SK-N-SH (cell line): ENCODE measurements at regions not wholly inside any gene's neighbourhood (a gene's known extent, or its start where the extent isn't known, plus 50 kb on each side); places are given as distances from the start of the nearest gene placed in this dataset.

Experiments
- CTCF ChIA-PET: fragments of 300-600, 350-600 bp; formaldehyde crosslinking; extraction: SDS; loops from one replicate; lab custom pipeline; 2021; lab: Yijun Ruan, JAX
- POLR2A ChIA-PET: fragments of 350-600 bp; sonication (Branson Sonifier 250); formaldehyde crosslinking; extraction: SDS; loops from one replicate; lab custom pipeline; 2020; ENCODE audit warnings: antibody characterized with exemption, inconsistent platforms; lab: Yijun Ruan, JAX
- DNase-seq: peaks from one replicate; pipeline ENCODE4 v3.0.0; 2012
- H2AFZ ChIP-seq: fragments of 200-600 bp; sonication (generic); 2 replicates; pipeline ENCODE4 v1.8.1; 2016; ENCODE audit warnings: antibody characterized with exemption, mild to moderate bottlenecking, low read depth
- H3F3A ChIP-seq: fragments of 200-600 bp; sonication (generic); replicated peaks from 2 replicates; pipeline ENCODE3; 2016; ENCODE audit warnings: antibody characterized with exemption, mild to moderate bottlenecking; ENCODE audit not compliant: insufficient read depth
- H3K27ac ChIP-seq, 2 experiments: fragments of 200-500 bp in 1 of 2; fragments of 200-600 bp in 1 of 2; sonication (Bioruptor generic) in 1 of 2; sonication (generic), shearing (Covaris generic) in 1 of 2; 2 replicates each; pipeline versions ENCODE4 v1.5.1 to v1.6.1; 2014 to 2016; ENCODE audit warnings: low read depth in 2 of 2, inconsistent platforms in 1 of 2, low read length in 1 of 2, mild to moderate bottlenecking in 1 of 2, mixed read lengths in 1 of 2
- H3K27me3 ChIP-seq: fragments of 200-600 bp; sonication (generic), shearing (Covaris generic); 2 replicates; pipeline ENCODE4 v1.6.1; 2016; ENCODE audit warnings: mixed run types; ENCODE audit not compliant: insufficient read depth
- H3K36me3 ChIP-seq, 2 experiments: fragments of 200-500 bp in 1 of 2; fragments of 200-600 bp in 1 of 2; sonication (Bioruptor generic) in 1 of 2; sonication (generic) in 1 of 2; replicated peaks in 1 of 2; 2 replicates each; pipeline versions ENCODE3 to v1.5.1; 2014 to 2016; ENCODE audit warnings: low read length in 1 of 2, mild to moderate bottlenecking in 1 of 2; ENCODE audit not compliant: insufficient read depth in 2 of 2, control insufficient read depth in 1 of 2
- H3K4me1 ChIP-seq, 2 experiments: fragments of 200-500 bp in 1 of 2; fragments of 200-600 bp in 1 of 2; sonication (Bioruptor generic) in 1 of 2; sonication (generic), shearing (Covaris generic) in 1 of 2; 2 replicates each; pipeline versions ENCODE4 v1.5.1 to v1.6.1; 2014 to 2016; ENCODE audit warnings: low read depth in 1 of 2, low read length in 1 of 2, mixed run types in 1 of 2; ENCODE audit not compliant: insufficient read depth in 2 of 2, control insufficient read depth in 1 of 2
- H3K4me2 ChIP-seq: fragments of 200-600 bp; sonication (generic), shearing (Covaris generic); 2 replicates; pipeline ENCODE4 v1.6.1; 2017; ENCODE audit warnings: mixed run types
- H3K4me3 ChIP-seq, 2 experiments: fragments of 200-500 bp in 1 of 2; fragments of 200-600 bp in 1 of 2; sonication (Bioruptor generic) in 1 of 2; sonication (generic), shearing (Covaris generic) in 1 of 2; 2 replicates each; pipeline versions ENCODE4 v1.5.1 to v1.8.1; 2014 to 2016; ENCODE audit warnings: low read depth in 2 of 2, inconsistent platforms in 1 of 2, low read length in 1 of 2, mild to moderate bottlenecking in 1 of 2, mixed read lengths in 1 of 2, moderate library complexity in 1 of 2
- H3K79me2 ChIP-seq: fragments of 200-600 bp; sonication (generic); 2 replicates; pipeline ENCODE4 v1.8.1; 2017; ENCODE audit warnings: mild to moderate bottlenecking; ENCODE audit not compliant: insufficient read depth
- H3K9ac ChIP-seq: fragments of 200-600 bp; sonication (generic); 2 replicates; pipeline ENCODE4 v1.6.1; 2017; ENCODE audit warnings: mixed run types
- H3K9me2 ChIP-seq: fragments of 200-600 bp; sonication (generic); 2 replicates; pipeline ENCODE4 v1.6.1; 2017; ENCODE audit warnings: mixed run types
- H3K9me3 ChIP-seq: fragments of 200-600 bp; sonication (generic); 2 replicates; pipeline ENCODE4 v1.6.1; 2017; ENCODE audit warnings: mixed run types, mild to moderate bottlenecking, moderate library complexity
- H4K20me1 ChIP-seq: fragments of 200-600 bp; sonication (generic); 2 replicates; pipeline ENCODE4 v1.6.1; 2017; ENCODE audit warnings: mild to moderate bottlenecking, mixed run types; ENCODE audit not compliant: insufficient read depth
- ELF1 ChIP-seq: IDR thresholded peaks from 2 replicates; pipeline ENCODE4 v1.4.0; 2012
- EP300 ChIP-seq, 2 experiments: IDR thresholded peaks; 2 replicates each; pipeline versions ENCODE4 v1.4.0 to v1.6.1; 2012; ENCODE audit warnings: borderline replicate concordance in 1 of 2, low read depth in 1 of 2, low read length in 1 of 2
- EZH2phosphoT487 ChIP-seq: fragments of 200-600 bp; sonication (generic); IDR thresholded peaks from 2 replicates; pipeline ENCODE4 v1.6.1; 2017; ENCODE audit warnings: low read depth, mixed run types, mild to moderate bottlenecking, antibody characterized with exemption, moderate library complexity, borderline replicate concordance
- FOSL2 ChIP-seq: IDR thresholded peaks from 2 replicates; pipeline ENCODE4 v1.4.0; 2012; ENCODE audit warnings: low read depth, mild to moderate bottlenecking, moderate library complexity, borderline replicate concordance
- FOXM1 ChIP-seq: IDR thresholded peaks from 2 replicates; pipeline ENCODE4 v1.4.0; 2012; ENCODE audit warnings: low read depth, mild to moderate bottlenecking
- GATA2 ChIP-seq: sonication (generic); formaldehyde crosslinking; IDR thresholded peaks from 2 replicates; pipeline ENCODE4 v1.5.0; 2020; ENCODE audit warnings: mild to moderate bottlenecking, missing genetic modification reagents
- MXI1 ChIP-seq: IDR thresholded peaks from 2 replicates; pipeline ENCODE4 v1.6.1; 2012; ENCODE audit warnings: mild to moderate bottlenecking, low read depth, low read length, improper control_type of control experiment
- NRF1 ChIP-seq: IDR thresholded peaks from 2 replicates; pipeline ENCODE4 v1.6.1; 2012; ENCODE audit warnings: low read depth, mild to moderate bottlenecking, low read length
- RAD21 ChIP-seq: IDR thresholded peaks from 2 replicates; pipeline ENCODE4 v1.6.1; 2012; ENCODE audit warnings: mild to moderate bottlenecking, low read length
- RFX5 ChIP-seq: IDR thresholded peaks from 2 replicates; pipeline ENCODE4 v1.6.1; 2012; ENCODE audit warnings: mild to moderate bottlenecking, improper control_type of control experiment, low read length
- RXRA ChIP-seq: IDR thresholded peaks from 2 replicates; pipeline ENCODE4 v1.4.0; 2012; ENCODE audit warnings: low read depth, mild to moderate bottlenecking, borderline replicate concordance
- SMC3 ChIP-seq: IDR thresholded peaks from 2 replicates; pipeline ENCODE4 v1.6.1; 2012; ENCODE audit warnings: low read depth, low read length, improper control_type of control experiment
- TCF12 ChIP-seq: IDR thresholded peaks from 2 replicates; pipeline ENCODE4 v1.4.0; 2012
- YY1 ChIP-seq: IDR thresholded peaks from 2 replicates; pipeline ENCODE4 v1.4.0; 2012; ENCODE audit warnings: low read depth, mild to moderate bottlenecking
- WGBS: methylation state at CpG from one replicate; pipeline ENCODE4 v1.1.6; 2017; ENCODE audit warnings: low lambda C conversion rate; 5-methylcytosine and 5-hydroxymethylcytosine counted together
- TF ChIP-seq, protein P1 (sequence below): IDR thresholded peaks from 2 replicates; pipeline ENCODE4; 2012
- TF ChIP-seq, protein P2 (sequence below): IDR thresholded peaks from 2 replicates; pipeline ENCODE4 v1.4.0; 2012; ENCODE audit warnings: low read depth, borderline replicate concordance
- TF ChIP-seq, protein P3 (sequence below): IDR thresholded peaks from 2 replicates; pipeline ENCODE4 v1.6.1; 2012; ENCODE audit warnings: mild to moderate bottlenecking, low read depth, low read length, moderate library complexity
- TF ChIP-seq, protein P4 (sequence below): fragments of 150-350 bp; IDR thresholded peaks from 2 replicates; pipeline ENCODE4 v1.6.1; 2016; ENCODE audit warnings: mild to moderate bottlenecking, low read depth, low read length
- TF ChIP-seq, protein P5 (sequence below): IDR thresholded peaks from 2 replicates; pipeline ENCODE4 v1.4.0; 2012; ENCODE audit warnings: low read depth

DNA sequence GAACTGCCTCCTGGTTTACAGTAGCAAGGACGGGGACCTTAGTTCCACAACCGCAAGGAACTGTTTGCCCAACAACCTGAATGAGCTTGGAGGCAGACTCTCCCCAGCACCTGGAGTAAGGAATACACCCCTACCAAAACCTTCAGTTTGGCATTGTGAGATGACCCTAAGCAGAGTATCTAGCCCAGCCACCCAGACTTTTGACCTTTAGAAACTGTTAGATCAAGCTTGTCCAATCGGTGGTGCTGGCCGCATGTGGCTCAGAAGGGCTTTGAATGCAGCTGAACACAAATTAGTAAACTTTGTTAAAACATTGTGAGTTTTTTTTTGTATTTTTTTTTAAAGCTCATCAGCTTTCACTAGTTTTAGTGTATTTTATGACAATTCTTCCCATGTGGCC, 86.9 kb upstream of the C9orf72 start:
- no peak for DNase-seq
- Histone ChIP-seq H3K9me3 (no peaks in the 10 kb centered on the region), H4K20me1 (no peaks in the 10 kb centered on the region), H3K27ac (no peak overlapping the region), H3K4me1 (no peaks in the 10 kb centered on the region; a peak in 1 of 4 replicates), H3K9ac (no peak overlapping the region), H3K27me3 (no peaks in the 10 kb centered on the region), H3F3A (no peaks in the 10 kb centered on the region), H3K4me2 (no peak overlapping the region), H3K9me2 (no peaks in the 10 kb centered on the region), H3K36me3 (no peaks in the 10 kb centered on the region), H3K79me2 (no peaks in the 10 kb centered on the region), H3K4me3 (no peak overlapping the region), H2AFZ (no peak overlapping the region)
- POLR2A ChIA-PET: no interaction called here
- TF ChIP-seq, protein P1, sequence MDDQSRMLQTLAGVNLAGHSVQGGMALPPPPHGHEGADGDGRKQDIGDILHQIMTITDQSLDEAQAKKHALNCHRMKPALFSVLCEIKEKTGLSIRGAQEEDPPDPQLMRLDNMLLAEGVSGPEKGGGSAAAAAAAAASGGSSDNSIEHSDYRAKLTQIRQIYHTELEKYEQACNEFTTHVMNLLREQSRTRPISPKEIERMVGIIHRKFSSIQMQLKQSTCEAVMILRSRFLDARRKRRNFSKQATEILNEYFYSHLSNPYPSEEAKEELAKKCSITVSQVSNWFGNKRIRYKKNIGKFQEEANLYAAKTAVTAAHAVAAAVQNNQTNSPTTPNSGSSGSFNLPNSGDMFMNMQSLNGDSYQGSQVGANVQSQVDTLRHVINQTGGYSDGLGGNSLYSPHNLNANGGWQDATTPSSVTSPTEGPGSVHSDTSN: no peak
- no peak for TF ChIP-seq NRF1
- TF ChIP-seq MXI1: no peak
- TF ChIP-seq, protein P2, sequence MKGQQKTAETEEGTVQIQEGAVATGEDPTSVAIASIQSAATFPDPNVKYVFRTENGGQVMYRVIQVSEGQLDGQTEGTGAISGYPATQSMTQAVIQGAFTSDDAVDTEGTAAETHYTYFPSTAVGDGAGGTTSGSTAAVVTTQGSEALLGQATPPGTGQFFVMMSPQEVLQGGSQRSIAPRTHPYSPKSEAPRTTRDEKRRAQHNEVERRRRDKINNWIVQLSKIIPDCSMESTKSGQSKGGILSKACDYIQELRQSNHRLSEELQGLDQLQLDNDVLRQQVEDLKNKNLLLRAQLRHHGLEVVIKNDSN: no peak
- TF ChIP-seq, protein P3, sequence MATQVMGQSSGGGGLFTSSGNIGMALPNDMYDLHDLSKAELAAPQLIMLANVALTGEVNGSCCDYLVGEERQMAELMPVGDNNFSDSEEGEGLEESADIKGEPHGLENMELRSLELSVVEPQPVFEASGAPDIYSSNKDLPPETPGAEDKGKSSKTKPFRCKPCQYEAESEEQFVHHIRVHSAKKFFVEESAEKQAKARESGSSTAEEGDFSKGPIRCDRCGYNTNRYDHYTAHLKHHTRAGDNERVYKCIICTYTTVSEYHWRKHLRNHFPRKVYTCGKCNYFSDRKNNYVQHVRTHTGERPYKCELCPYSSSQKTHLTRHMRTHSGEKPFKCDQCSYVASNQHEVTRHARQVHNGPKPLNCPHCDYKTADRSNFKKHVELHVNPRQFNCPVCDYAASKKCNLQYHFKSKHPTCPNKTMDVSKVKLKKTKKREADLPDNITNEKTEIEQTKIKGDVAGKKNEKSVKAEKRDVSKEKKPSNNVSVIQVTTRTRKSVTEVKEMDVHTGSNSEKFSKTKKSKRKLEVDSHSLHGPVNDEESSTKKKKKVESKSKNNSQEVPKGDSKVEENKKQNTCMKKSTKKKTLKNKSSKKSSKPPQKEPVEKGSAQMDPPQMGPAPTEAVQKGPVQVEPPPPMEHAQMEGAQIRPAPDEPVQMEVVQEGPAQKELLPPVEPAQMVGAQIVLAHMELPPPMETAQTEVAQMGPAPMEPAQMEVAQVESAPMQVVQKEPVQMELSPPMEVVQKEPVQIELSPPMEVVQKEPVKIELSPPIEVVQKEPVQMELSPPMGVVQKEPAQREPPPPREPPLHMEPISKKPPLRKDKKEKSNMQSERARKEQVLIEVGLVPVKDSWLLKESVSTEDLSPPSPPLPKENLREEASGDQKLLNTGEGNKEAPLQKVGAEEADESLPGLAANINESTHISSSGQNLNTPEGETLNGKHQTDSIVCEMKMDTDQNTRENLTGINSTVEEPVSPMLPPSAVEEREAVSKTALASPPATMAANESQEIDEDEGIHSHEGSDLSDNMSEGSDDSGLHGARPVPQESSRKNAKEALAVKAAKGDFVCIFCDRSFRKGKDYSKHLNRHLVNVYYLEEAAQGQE: no peak
- TF ChIP-seq RFX5: no peak
- no peak for TF ChIP-seq FOSL2
- TF ChIP-seq GATA2 (CRISPR knock-in tag): no peak
- TF ChIP-seq YY1: no peak
- TF ChIP-seq SMC3: no peak
- TF ChIP-seq, protein P4, sequence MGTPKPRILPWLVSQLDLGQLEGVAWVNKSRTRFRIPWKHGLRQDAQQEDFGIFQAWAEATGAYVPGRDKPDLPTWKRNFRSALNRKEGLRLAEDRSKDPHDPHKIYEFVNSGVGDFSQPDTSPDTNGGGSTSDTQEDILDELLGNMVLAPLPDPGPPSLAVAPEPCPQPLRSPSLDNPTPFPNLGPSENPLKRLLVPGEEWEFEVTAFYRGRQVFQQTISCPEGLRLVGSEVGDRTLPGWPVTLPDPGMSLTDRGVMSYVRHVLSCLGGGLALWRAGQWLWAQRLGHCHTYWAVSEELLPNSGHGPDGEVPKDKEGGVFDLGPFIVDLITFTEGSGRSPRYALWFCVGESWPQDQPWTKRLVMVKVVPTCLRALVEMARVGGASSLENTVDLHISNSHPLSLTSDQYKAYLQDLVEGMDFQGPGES: no peak
- no peak for TF ChIP-seq RXRA
- TF ChIP-seq FOXM1: no peak
- no peak for TF ChIP-seq ELF1
- TF ChIP-seq RAD21: no peak
- TF ChIP-seq EP300 (IDR thresholded peaks at IDR 0.05; ENCODE audit: borderline replicate concordance in 1 of 2, low read depth in 1 of 2, low read length in 1 of 2): no peak
- no peak for TF ChIP-seq TCF12
- TF ChIP-seq, protein P5, sequence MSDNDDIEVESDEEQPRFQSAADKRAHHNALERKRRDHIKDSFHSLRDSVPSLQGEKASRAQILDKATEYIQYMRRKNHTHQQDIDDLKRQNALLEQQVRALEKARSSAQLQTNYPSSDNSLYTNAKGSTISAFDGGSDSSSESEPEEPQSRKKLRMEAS: no peak
- no peak for TF ChIP-seq EZH2phosphoT487
- CTCF ChIA-PET: no interaction called here
- WGBS: 71% methylated on average over 4 of the region's 4 CpGs
